Inflammatory macrophage (primary cell): ENCODE measurements at regions not wholly inside any gene's neighbourhood (a gene's known extent, or its start where the extent isn't known, plus 50 kb on each side); places are given as distances from the start of the nearest gene placed in this dataset.

Experiments used
- DNase-seq, 2 donors: peaks; one replicate each; pipeline ENCODE4 v3.0.0-alpha.2; 2020 to 2022

- DNase-seq = no peak
These were observed 438.8 kb upstream of the FAM98A start for GRCh38 chr2:34037886-34038285.

- DNase-seq = no peak
These were observed 438.1 kb upstream of the FAM98A start for GRCh38 chr2:34037157-34037556.

- no peak for DNase-seq
These were observed 432.0 kb upstream of the FAM98A start for GRCh38 chr2:34031097-34031496.

GRCh38 chr2:34030273-34030672, 431.2 kb upstream of the FAM98A start:
- no peak for DNase-seq

GRCh38 chr2:34029073-34029472, 430.0 kb upstream of the FAM98A start:
- no peak for DNase-seq

- DNase-seq = no peak
These were observed 426.1 kb upstream of the FAM98A start for GRCh38 chr2:34025196-34025595.

- DNase-seq = peak in 1 of 2 donors; percentile 15
These were observed 413.7 kb upstream of the FAM98A start for GRCh38 chr2:34012715-34013302.

GRCh38 chr2:34011684-34012083, 412.6 kb upstream of the FAM98A start:
- no peak for DNase-seq

GRCh38 chr2:34005901-34006300, 406.8 kb upstream of the FAM98A start:
- no peak for DNase-seq

- DNase-seq = no peak
These were observed 405.8 kb upstream of the FAM98A start for GRCh38 chr2:34004936-34005335.

- DNase-seq = no peak
These were observed 404.7 kb upstream of the FAM98A start for GRCh38 chr2:34003795-34004194.

GRCh38 chr2:34001557-34001956, 402.5 kb upstream of the FAM98A start:
- no peak for DNase-seq

- DNase-seq = no peak
These were observed 385.0 kb upstream of the FAM98A start for GRCh38 chr2:33984131-33984530.

GRCh38 chr2:33978471-33978870, 379.4 kb upstream of the FAM98A start:
- DNase-seq = no peak

GRCh38 chr2:33975498-33975897, 376.4 kb upstream of the FAM98A start:
- no peak for DNase-seq

- DNase-seq = no peak
These were observed 368.0 kb upstream of the FAM98A start for GRCh38 chr2:33967103-33967502.

GRCh38 chr2:33958591-33958990, 359.5 kb upstream of the FAM98A start:
- no peak for DNase-seq

- no peak for DNase-seq
These were observed 350.3 kb upstream of the FAM98A start for GRCh38 chr2:33949371-33949770.

GRCh38 chr2:33946193-33946592, 347.1 kb upstream of the FAM98A start:
- no peak for DNase-seq

GRCh38 chr2:33933203-33933602, 334.1 kb upstream of the FAM98A start:
- DNase-seq = no peak

GRCh38 chr2:33931164-33931563, 332.1 kb upstream of the FAM98A start:
- no peak for DNase-seq

GRCh38 chr2:33929467-33929866, 330.4 kb upstream of the FAM98A start:
- no peak for DNase-seq

- DNase-seq = no peak
These were observed 328.7 kb upstream of the FAM98A start for GRCh38 chr2:33927756-33928155.

GRCh38 chr2:33925311-33925710, 326.2 kb upstream of the FAM98A start:
- DNase-seq = no peak

GRCh38 chr2:33924586-33925169, 325.6 kb upstream of the FAM98A start:
- no peak for DNase-seq
